SU-DHL-6 (cell line): ENCODE measurements at regions not wholly inside any gene's neighbourhood (a gene's known extent, or its start where the extent isn't known, plus 50 kb on each side); places are given as distances from the start of the nearest gene placed in this dataset.

Experiments
- EZH2phosphoT487 ChIP-seq: fragments of 200-600 bp; sonication (generic), shearing (Covaris generic); conservative IDR thresholded peaks from 2 replicates; pipeline ENCODE4 v1.6.1; 2018; ENCODE audit warnings: mild to moderate bottlenecking, antibody characterized with exemption, low read length, moderate library complexity, mixed read lengths
- TF ChIP-seq, protein P1 (sequence below): fragments of 200-600 bp; sonication (generic); IDR thresholded peaks from one replicate; pipeline ENCODE4 v1.5.1; 2017; ENCODE audit warnings: antibody characterized with exemption, mild to moderate bottlenecking, low read length, moderate library complexity; ENCODE audit not compliant: insufficient read depth, poor library complexity, severe bottlenecking

DNA sequence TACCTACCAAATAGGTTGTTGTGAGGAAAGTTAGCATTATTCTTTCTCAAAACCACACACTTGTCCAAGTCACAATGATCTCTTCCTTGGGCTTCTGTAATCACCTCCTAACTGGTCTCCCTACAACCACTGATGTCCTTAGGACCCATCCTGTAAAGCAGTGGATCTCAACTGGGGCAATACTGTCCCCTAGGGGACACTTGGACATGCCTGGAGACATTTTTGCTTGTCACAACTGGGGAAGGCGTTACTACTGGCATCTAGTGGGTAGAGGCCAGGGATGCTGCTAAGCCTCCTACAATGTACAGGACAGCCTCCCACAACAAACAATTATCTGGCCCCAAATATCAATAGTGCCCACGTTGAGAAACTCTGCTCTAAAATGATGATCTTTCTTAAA is 118.7 kb upstream of the AP1S2 start:
- TF ChIP-seq, protein P1, sequence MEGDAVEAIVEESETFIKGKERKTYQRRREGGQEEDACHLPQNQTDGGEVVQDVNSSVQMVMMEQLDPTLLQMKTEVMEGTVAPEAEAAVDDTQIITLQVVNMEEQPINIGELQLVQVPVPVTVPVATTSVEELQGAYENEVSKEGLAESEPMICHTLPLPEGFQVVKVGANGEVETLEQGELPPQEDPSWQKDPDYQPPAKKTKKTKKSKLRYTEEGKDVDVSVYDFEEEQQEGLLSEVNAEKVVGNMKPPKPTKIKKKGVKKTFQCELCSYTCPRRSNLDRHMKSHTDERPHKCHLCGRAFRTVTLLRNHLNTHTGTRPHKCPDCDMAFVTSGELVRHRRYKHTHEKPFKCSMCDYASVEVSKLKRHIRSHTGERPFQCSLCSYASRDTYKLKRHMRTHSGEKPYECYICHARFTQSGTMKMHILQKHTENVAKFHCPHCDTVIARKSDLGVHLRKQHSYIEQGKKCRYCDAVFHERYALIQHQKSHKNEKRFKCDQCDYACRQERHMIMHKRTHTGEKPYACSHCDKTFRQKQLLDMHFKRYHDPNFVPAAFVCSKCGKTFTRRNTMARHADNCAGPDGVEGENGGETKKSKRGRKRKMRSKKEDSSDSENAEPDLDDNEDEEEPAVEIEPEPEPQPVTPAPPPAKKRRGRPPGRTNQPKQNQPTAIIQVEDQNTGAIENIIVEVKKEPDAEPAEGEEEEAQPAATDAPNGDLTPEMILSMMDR = no peak
- TF ChIP-seq EZH2phosphoT487 = no peak
